HEK293 (cell line): ENCODE measurements at regions not wholly inside any gene's neighbourhood (a gene's known extent, or its start where the extent isn't known, plus 50 kb on each side); places are given as distances from the start of the nearest gene placed in this dataset.

Source experiments
- CTCF ChIA-PET: fragments of 350-600 bp; formaldehyde crosslinking; extraction: SDS; loops from one replicate; lab custom pipeline; 2021; ENCODE audit warnings: antibody characterized with exemption; lab: Yijun Ruan, JAX
- POLR2A ChIA-PET: fragments of 300-600 bp; formaldehyde crosslinking; extraction: SDS; loops from one replicate; lab custom pipeline; 2020; ENCODE audit warnings: antibody characterized with exemption, inconsistent platforms; lab: Yijun Ruan, JAX
- H3K27ac ChIP-seq: fragments of 200-500 bp; sonication (Bioruptor generic); 2 replicates; pipeline ENCODE4 v1.5.1; 2014; ENCODE audit warnings: low read depth, low read length, control low read depth, inconsistent platforms; ENCODE audit errors: extremely low read depth
- H3K36me3 ChIP-seq, 2 experiments: fragments of 200-500 bp in 1 of 2; sonication (Bioruptor generic) in 1 of 2; 1 replicate in 1 of 2; 2 replicates in 1 of 2; pipeline ENCODE4 v1.5.1; 2014 to 2017; ENCODE audit warnings: inconsistent platforms in 2 of 2, low read length in 2 of 2; ENCODE audit not compliant: control insufficient read depth in 2 of 2, insufficient read depth in 1 of 2
- H3K4me1 ChIP-seq: fragments of 200-500 bp; sonication (Bioruptor generic); 2 replicates; pipeline ENCODE4 v1.5.1; 2014; ENCODE audit warnings: mild to moderate bottlenecking, low read length, inconsistent platforms; ENCODE audit not compliant: control insufficient read depth, insufficient read depth
- H3K4me3 ChIP-seq: 2 replicates; pipeline ENCODE4 v1.5.1; 2011; ENCODE audit warnings: low read depth, mild to moderate bottlenecking, control low read depth, low read length, moderate library complexity
- H3K9me3 ChIP-seq: fragments of 200-500 bp; sonication (Bioruptor generic); 2 replicates; pipeline ENCODE4 v1.5.1; 2014; ENCODE audit warnings: low read depth, low read length, inconsistent platforms; ENCODE audit not compliant: control insufficient read depth, insufficient read depth
- GLIS1 ChIP-seq: fragments of 450-650 bp; formaldehyde crosslinking; IDR thresholded peaks from 2 replicates; pipeline ENCODE4 v1.5.1; 2016; ENCODE audit warnings: missing biosample characterization, missing genetic modification characterization
- HOXC10 ChIP-seq: sonication (generic); formaldehyde crosslinking; IDR thresholded peaks from 2 replicates; pipeline ENCODE4 v1.8.1; 2023; ENCODE audit warnings: mild to moderate bottlenecking, missing genetic modification reagents
- MZF1 ChIP-seq: fragments of 450-650 bp; formaldehyde crosslinking; IDR thresholded peaks from 2 replicates; pipeline ENCODE4 v1.5.1; 2017; ENCODE audit warnings: missing biosample characterization, missing genetic modification characterization, borderline replicate concordance
- ZFP37 ChIP-seq: fragments of 450-650 bp; formaldehyde crosslinking; IDR thresholded peaks from 2 replicates; pipeline ENCODE4 v1.5.1; 2016; ENCODE audit warnings: missing biosample characterization, missing genetic modification characterization
- ZNF10 ChIP-seq: fragments of 450-650 bp; formaldehyde crosslinking; IDR thresholded peaks from 2 replicates; pipeline ENCODE4 v1.5.1; 2017; ENCODE audit warnings: missing biosample characterization, missing genetic modification characterization
- ZNF202 ChIP-seq: fragments of 450-650 bp; formaldehyde crosslinking; IDR thresholded peaks from 2 replicates; pipeline ENCODE4 v1.5.1; 2016; ENCODE audit warnings: missing biosample characterization, missing genetic modification characterization, borderline replicate concordance
- ZNF548 ChIP-seq: fragments of 450-650 bp; formaldehyde crosslinking; IDR thresholded peaks from 2 replicates; pipeline ENCODE4 v1.5.1; 2016; ENCODE audit warnings: missing biosample characterization, missing genetic modification characterization
- ZNF626 ChIP-seq: fragments of 450-650 bp; sonication (Bioruptor Pico); formaldehyde crosslinking; IDR thresholded peaks from 2 replicates; pipeline ENCODE4 v1.5.1; 2018; ENCODE audit warnings: missing biosample characterization, missing genetic modification characterization, inconsistent platforms
- ZNF654 ChIP-seq: fragments of 450-650 bp; formaldehyde crosslinking; IDR thresholded peaks from 2 replicates; pipeline ENCODE4 v1.5.1; 2016; ENCODE audit warnings: low read depth, missing biosample characterization, missing genetic modification characterization
- TF ChIP-seq, protein P1 (sequence below): fragments of 450-650 bp; formaldehyde crosslinking; IDR thresholded peaks from 2 replicates; pipeline ENCODE4 v1.5.1; 2016; ENCODE audit warnings: missing biosample characterization, missing genetic modification characterization
- TF ChIP-seq, protein P2 (sequence below): fragments of 450-650 bp; formaldehyde crosslinking; IDR thresholded peaks from 2 replicates; pipeline ENCODE4 v1.5.1; 2016; ENCODE audit warnings: missing biosample characterization, missing genetic modification characterization
- TF ChIP-seq, protein P3 (sequence below): fragments of 450-650 bp; formaldehyde crosslinking; IDR thresholded peaks from 2 replicates; pipeline ENCODE4 v1.5.1; 2017; ENCODE audit warnings: missing biosample characterization, missing genetic modification characterization

DNA sequence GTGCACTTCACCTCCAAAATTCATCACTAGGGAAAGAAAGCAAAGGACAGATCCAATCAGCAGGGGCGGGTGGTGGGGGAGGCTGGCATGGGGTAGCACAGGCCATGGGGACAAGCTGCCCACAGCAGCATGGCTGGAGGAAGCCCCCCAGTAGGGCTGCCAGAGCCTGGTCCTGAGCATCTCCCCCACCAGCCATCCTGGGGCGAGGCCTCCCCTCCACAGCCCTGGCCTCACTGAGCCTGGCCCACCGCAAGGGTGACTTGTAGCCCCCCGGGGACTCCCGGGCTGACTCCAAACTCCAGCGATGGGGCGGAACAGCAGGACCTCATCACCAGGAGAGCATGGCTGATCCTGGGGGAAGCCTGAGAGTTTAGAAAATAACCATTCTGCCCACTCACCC lies 92.4 kb upstream of the TCERG1L start (continued):
- TF ChIP-seq, protein P1, sequence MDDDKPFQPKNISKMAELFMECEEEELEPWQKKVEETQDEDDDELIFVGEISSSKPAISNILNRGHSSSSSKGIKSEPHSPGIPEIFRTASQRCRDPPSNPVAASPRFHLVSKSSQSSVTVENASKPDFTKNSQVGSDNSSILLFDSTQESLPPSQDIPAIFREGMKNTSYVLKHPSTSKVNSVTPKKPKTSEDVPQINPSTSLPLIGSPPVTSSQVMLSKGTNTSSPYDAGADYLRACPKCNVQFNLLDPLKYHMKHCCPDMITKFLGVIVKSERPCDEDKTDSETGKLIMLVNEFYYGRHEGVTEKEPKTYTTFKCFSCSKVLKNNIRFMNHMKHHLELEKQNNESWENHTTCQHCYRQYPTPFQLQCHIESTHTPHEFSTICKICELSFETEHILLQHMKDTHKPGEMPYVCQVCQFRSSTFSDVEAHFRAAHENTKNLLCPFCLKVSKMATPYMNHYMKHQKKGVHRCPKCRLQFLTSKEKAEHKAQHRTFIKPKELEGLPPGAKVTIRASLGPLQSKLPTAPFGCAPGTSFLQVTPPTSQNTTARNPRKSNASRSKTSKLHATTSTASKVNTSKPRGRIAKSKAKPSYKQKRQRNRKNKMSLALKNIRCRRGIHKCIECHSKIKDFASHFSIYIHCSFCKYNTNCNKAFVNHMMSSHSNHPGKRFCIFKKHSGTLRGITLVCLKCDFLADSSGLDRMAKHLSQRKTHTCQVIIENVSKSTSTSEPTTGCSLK (tag by site-specific recombination) = no peak

DNA sequence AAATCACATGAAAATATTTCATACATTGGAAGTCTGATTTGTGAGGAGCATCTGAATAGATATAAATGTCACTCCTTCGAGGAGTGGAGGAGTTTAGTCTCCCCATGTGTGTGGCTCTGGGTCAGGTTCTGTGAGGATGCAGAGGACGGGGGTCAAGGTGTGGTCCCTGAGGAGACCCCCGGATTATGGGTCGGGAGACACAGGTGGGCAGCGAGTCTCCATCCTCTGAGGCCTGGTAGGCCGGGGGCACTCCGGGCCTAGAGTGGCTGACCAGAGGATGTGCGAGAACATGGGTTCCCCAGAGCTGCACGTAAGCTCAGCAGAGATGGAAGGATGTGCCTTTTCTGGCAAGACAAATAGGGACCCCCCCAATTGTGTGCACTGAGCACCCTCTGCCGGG lies 93.4 kb upstream of the TCERG1L start:
- Histone ChIP-seq H3K4me3 (no peak overlapping the region), H3K36me3 (no peaks in the 10 kb centered on the region), H3K4me1 (no peaks in the 10 kb centered on the region), H3K9me3 (no peaks in the 10 kb centered on the region), H3K27ac (no peak overlapping the region)
- POLR2A ChIA-PET = no interaction called here
- TF ChIP-seq ZNF202 (no peak), HOXC10 (CRISPR knock-in tag) (no peak), MZF1 (tag by site-specific recombination) (no peak), ZNF548 (no peak)
- CTCF ChIA-PET = no interaction called here

DNA sequence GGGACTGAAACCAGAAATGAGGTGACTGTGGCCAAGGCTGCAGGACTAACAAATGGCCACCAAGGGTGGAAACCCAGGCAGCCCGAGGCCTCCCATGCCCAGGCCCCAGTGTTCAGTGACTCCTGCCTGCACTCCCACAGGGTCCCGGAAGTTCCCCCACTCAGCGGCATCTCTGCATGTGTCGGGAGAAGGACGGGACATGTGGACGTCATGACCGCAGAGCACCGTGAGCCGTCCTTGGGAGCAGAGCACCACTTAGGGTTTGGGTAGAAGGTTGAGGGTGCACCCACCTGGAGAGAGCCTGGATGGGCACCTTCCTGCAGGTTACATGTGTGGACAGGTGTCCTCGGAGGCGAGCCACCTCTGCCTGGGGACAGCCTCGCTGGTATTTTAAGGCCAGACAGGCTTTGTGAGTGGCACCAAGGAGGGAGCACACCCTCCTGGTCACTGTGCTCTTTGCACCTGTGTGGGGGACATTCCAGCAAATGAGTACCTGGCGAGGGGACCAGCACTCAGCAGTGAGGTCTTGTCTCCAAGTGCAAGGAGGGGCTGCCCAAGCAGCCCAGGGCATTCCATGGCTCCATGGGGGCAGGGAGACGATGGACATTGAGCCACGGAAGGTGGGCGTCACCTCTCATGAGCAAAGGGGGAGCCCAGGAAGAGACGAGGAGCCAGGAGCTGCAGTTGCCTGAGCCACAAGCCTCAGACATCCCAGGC lies 95.3 kb upstream of the TCERG1L start:
- no peaks in the 10 kb centered on the region for H3K36me3 ChIP-seq
- TF ChIP-seq ZNF10 (tag by site-specific recombination) = no peak
- no peak overlapping the region for H3K4me3 ChIP-seq
- POLR2A ChIA-PET = no interaction called here
- CTCF ChIA-PET = no interaction called here
- no peaks in the 10 kb centered on the region for H3K4me1 ChIP-seq
- H3K27ac ChIP-seq = no peak overlapping the region
- no peaks in the 10 kb centered on the region for H3K9me3 ChIP-seq

DNA sequence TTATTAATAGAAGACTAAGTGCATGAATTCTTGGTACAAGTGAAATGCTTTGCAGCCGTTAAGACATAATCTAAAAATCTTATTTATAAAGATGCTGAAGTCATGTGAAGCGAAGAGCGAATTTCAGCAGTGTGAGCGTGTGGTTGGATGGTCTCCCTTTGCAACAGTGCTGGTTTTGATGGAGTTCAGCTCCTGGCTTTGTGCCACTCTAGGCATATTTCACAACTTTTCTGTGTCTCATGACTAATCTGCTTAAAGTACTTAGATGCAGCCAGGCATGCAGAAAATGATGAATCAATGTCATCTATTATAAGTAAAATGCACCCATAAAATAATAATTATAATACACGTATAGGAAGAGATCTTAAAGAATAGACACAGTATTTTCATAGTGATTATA lies 107.2 kb upstream of the TCERG1L start:
- POLR2A ChIA-PET = no interaction called here
- CTCF ChIA-PET = no interaction called here
- H3K4me1 ChIP-seq = no peaks in the 10 kb centered on the region
- H3K9me3 ChIP-seq = no peaks in the 10 kb centered on the region
- no peak overlapping the region for H3K4me3 ChIP-seq
- H3K36me3 ChIP-seq = no peaks in the 10 kb centered on the region
- no peak for TF ChIP-seq ZFP37 (tag by site-specific recombination)
- TF ChIP-seq, protein P2, sequence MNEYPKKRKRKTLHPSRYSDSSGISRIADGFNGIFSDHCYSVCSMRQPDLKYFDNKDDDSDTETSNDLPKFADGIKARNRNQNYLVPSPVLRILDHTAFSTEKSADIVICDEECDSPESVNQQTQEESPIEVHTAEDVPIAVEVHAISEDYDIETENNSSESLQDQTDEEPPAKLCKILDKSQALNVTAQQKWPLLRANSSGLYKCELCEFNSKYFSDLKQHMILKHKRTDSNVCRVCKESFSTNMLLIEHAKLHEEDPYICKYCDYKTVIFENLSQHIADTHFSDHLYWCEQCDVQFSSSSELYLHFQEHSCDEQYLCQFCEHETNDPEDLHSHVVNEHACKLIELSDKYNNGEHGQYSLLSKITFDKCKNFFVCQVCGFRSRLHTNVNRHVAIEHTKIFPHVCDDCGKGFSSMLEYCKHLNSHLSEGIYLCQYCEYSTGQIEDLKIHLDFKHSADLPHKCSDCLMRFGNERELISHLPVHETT = no peak
- no peak for TF ChIP-seq ZNF548
- TF ChIP-seq ZNF654 = no peak
- H3K27ac ChIP-seq = no peak overlapping the region

DNA sequence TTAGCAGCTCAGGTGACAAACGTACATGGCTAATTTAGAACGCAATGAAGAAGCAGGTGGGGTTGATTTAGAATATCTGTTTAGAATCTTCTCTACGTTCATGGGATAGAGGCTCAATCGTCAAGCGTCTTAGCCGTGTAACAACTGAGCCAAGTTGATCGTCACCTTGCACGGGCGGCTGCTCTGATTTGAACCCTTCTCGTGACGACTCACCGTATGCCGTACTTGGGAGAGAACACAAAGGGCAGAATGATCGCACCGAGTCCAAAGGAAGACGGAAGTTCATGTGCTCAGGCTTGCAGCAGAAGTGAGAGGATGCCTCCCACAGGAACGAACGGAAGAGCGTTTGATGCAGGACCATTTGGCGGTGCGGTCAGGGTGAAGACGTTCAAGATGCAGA lies 108.3 kb upstream of the TCERG1L start:
- no peak for TF ChIP-seq GLIS1 (tag by site-specific recombination)
- no peak for TF ChIP-seq ZNF626 (tag by site-specific recombination)
- TF ChIP-seq, protein P3, sequence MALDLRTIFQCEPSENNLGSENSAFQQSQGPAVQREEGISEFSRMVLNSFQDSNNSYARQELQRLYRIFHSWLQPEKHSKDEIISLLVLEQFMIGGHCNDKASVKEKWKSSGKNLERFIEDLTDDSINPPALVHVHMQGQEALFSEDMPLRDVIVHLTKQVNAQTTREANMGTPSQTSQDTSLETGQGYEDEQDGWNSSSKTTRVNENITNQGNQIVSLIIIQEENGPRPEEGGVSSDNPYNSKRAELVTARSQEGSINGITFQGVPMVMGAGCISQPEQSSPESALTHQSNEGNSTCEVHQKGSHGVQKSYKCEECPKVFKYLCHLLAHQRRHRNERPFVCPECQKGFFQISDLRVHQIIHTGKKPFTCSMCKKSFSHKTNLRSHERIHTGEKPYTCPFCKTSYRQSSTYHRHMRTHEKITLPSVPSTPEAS (tag by site-specific recombination) = no peak
- Histone ChIP-seq H3K36me3 (no peaks in the 10 kb centered on the region), H3K4me1 (no peaks in the 10 kb centered on the region), H3K9me3 (no peaks in the 10 kb centered on the region), H3K4me3 (no peak overlapping the region), H3K27ac (no peak overlapping the region)
- ChIA-PET POLR2A (no interaction called here), CTCF (no interaction called here)
